GM12865 (cell line): ENCODE measurements at regions not wholly inside any gene's neighbourhood (a gene's known extent, or its start where the extent isn't known, plus 50 kb on each side); places are given as distances from the start of the nearest gene placed in this dataset.

Experiments used
- DNase-seq: peaks from one replicate; pipeline ENCODE4 v3.0.0; 2010; ENCODE audit warnings: low read depth
- H3K4me3 ChIP-seq: 2 replicates; pipeline ENCODE4 v1.5.1; 2011; ENCODE audit warnings: mild to moderate bottlenecking, low read depth, low read length, control low read depth
- CTCF ChIP-seq: IDR thresholded peaks from 2 replicates; pipeline ENCODE4 v1.5.1; 2011; ENCODE audit warnings: low read length, control low read depth, low read depth, inconsistent platforms; ENCODE audit not compliant: insufficient read depth; ENCODE audit errors: missing control alignments

GRCh38 chr7:115693779-115694178, 336.8 kb downstream of the TFEC start:
- no peak for TF ChIP-seq CTCF
- no peak overlapping the region for H3K4me3 ChIP-seq
- peak; percentile 23 for DNase-seq

- TF ChIP-seq CTCF: no peak
- no peak for DNase-seq
Measured at GRCh38 chr7:115689941-115690340, 340.6 kb downstream of the TFEC start.

DNA sequence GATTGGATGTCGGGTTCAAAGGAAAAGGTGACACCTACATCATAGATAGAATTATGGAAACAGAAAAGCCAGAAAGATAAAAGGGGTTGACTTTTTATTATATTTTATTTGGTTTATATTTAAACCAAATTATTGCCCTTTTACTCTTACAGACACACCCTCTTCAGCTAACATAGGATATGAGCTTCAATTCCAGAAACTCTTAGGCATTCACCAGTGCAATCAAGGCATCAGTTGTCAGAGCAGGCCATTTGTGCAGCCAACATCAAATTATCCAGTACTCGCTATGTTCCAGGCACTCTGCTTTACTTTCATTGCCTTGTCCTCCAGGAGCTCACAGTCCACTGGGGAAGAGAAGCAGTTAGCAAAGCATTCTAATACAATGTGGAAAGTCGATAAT, 347.5 kb downstream of the TFEC start:
- H3K4me3 ChIP-seq: no peak overlapping the region
- no peak for DNase-seq

More at GRCh38 chr7:115689941-115690340, 340.6 kb downstream of the TFEC start:
- no peak overlapping the region for H3K4me3 ChIP-seq

GRCh38 chr7:115682507-115682906, 348.1 kb downstream of the TFEC start:
- TF ChIP-seq CTCF: no peak
- H3K4me3 ChIP-seq: no peak overlapping the region
- peak; percentile 6 for DNase-seq

More for the DNA sequence above, 347.5 kb downstream of the TFEC start:
- no peak for TF ChIP-seq CTCF

DNA sequence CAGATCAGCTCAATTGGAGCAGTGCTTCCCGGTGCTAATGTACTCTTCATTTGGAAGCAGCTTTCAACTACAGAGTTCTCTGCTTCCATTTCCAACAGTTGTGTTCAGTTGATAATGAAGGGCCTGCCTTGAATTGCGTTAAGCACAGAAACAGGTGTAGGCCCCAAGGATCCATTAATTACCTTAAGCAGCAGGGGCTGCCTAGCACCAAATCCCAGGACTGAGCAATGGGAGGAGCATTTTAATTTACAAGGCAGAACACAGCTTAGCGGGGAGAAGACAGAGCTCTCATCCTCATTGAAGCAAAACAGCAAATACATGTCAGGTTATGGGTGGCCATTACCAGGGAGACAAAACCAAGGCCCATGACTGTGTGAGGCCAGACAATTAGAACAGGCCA, 349.6 kb downstream of the TFEC start:
- no peak for DNase-seq
- no peak for TF ChIP-seq CTCF
- H3K4me3 ChIP-seq: no peak overlapping the region

- TF ChIP-seq CTCF: peak; percentile 33
- DNase-seq: peak; percentile 49
- no peak overlapping the region for H3K4me3 ChIP-seq
Measured at GRCh38 chr7:115679976-115680375, 350.6 kb downstream of the TFEC start.

DNA sequence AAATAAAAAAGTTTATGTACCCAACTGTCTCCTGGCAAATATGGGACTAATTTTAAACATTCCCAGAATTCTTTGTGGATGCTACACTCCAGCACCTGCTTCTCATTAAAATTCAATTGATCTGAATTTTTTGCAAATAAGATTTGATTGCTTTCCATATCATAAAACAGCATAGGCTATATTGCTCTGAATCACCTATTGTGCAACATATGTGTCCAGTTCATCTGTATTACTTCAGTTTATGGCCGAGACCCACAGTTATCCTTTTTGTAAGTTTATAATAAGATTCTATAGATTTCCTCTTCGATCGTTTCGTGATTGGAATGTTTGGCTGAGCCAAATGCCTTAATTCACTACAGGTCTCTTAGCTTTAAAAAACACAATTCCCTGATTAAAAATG, 351.1 kb downstream of the TFEC start:
- TF ChIP-seq CTCF: no peak
- H3K4me3 ChIP-seq: no peak overlapping the region
- no peak for DNase-seq
